HG03558 (cell line): ENCODE measurements at regions not wholly inside any gene's neighbourhood (a gene's known extent, or its start where the extent isn't known, plus 50 kb on each side); places are given as distances from the start of the nearest gene placed in this dataset.
"Not testable (repeated sequence)": the region's sequence is repeated elsewhere in the genome, so short reads cannot be mapped to it uniquely, and the experiment has no call there.

ENCODE experiments used
- ATAC-seq: cut with Tn5 transposase; IDR thresholded peaks from one replicate; pipeline ENCODE4 v1.9.1; 2021; ENCODE audit warnings: moderate number of reproducible peaks; ENCODE audit not compliant: unreplicated experiment; ENCODE audit errors: extremely low read depth

- no peak for ATAC-seq
Observed at GRCh38 chr3:187848401-187848800, 103.1 kb upstream of the BCL6 start.

DNA sequence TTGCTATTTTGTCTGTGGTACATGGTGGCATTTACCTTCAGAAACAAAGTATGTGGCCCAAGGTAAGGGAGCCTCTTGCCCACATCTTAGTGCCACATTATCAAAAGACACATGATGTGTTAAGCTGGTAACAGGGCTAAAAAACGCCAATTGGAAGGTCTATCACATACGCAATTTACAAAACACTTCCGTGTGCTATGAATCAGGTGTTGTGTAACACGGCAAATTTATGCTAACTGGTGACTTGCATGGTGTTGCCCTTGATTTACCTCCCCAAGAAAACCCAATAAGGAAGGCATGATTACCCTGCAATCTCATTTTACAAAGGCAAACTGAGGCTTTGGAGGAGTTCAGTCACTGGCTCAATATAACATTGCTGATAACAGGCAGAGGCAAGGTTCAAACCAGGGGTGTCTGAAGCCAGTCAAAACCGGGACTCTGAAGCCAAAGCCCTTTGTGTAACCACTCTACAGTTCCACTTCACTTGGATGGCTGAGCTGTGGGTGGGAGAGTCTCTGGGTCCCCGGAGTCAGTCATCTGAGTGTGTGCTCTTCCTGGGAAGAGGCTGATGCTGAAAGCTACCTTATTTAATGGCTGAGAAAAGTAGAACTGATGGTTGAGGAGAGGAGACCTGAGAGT is 103.9 kb upstream of the BCL6 start:
- ATAC-seq: no peak

GRCh38 chr3:187850258-187850921 is 105.1 kb upstream of the BCL6 start:
- ATAC-seq: no peak

GRCh38 chr3:187852842-187853730 is 107.8 kb upstream of the BCL6 start:
- no peak for ATAC-seq

- no peak for ATAC-seq
Observed at GRCh38 chr3:187855131-187855530, 109.9 kb upstream of the BCL6 start.

DNA sequence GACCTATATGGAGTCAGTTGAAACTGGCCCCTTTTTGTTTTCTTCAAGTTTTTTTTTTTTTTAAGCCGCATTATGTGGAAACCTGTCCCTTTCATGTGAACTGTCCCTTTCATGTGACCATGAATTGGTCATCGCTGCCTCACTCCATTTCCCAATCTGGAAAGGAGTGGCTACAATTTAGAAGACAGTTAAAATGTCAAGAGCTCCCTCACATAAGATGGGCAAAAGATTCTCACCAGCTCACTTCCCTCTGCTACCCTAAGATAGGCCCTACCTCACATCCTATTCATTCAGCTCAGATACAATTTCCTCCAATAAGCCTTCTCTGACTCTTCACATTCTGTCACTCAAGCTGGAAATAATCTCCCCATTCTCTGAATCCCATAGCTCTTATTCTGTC is 111.3 kb upstream of the BCL6 start:
- ATAC-seq: no peak

GRCh38 chr3:187858041-187858440 is 112.8 kb upstream of the BCL6 start:
- ATAC-seq: no peak

DNA sequence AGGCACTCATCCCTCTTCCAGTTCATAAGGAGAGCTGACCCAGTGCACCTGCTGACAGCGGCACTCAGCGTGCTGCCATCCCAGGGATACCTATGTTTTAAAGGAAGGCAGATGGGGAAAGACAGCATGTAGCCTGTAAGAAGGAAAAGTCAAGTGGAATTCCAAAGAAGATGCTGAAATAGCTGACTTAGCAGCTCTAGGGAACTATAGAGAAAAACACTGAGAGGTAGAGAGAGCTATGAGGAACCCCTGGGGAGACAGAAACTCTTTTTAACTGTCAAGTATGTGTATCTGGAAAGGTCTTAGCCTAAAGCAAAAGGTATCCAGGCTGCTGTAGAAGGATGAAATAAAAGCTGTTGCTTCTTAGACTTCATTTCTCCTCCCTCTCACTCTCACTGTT is 113.4 kb upstream of the BCL6 start:
- no peak for ATAC-seq

DNA sequence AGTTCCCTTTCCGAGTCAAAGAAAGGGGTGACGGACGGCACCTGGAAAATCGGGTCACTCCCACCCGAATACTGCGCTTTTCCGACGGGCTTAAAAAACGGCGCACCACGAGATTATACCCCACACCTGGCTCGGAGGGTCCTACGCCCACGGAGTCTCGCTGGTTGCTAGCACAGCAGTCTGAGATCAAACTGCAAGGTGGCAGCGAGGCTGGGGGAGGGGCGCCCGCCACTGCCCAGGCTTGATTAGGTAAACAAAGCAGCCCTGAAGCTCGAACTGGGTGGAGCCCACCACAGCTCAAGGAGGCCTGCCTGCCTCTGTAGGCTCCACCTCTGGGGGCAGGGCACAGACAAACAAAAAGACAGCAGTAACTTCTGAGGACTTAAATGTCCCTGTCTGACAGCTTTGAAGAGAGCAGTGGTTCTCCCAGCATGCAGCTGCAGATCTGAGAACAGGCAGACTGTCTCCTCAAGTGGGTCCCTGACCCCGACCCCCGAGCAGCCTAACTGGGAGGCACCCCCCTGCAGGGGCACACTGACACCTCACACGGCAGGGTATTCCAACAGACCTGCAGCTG is 117.5 kb upstream of the BCL6 start:
- not testable (repeated sequence) for ATAC-seq

- no peak for ATAC-seq
Observed at GRCh38 chr3:187870360-187871203, 125.3 kb upstream of the BCL6 start.

DNA sequence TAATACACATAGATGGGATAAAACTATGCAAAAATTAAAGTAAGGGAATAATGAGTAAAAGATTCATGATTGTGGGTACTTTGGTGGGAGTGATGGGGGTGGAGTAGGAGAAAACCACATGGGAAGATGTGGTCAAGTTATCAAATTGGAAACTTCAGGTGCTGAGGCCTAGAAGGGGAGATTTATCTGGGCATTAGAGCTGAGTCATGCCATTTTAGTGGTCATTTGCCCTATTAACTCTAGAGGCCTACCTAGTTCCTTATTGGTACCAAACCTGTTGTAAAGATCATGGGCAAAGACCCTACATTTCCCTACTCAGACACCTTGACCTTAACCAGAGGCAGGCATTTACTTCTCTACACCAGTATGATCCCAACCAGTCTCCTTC is 125.9 kb upstream of the BCL6 start:
- no peak for ATAC-seq

DNA sequence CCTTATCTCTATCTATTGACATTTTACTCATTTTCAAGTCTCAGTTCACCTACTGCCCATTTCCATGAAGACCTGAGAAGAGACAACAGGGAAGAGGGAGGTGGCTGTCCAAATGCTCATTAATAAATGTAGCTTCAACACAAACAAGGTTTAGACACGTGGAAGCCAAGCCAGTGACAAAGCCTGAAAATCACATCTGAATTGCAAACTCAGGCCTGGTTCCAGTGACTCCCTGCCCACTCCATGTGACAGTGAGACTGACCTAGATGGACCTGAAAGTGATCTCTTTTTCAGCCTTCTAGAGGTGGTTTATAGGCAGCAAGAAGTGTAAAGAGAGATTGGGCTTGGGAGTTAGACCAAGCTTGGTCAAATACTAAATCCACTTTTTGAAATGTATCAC is 126.6 kb upstream of the BCL6 start:
- ATAC-seq: no peak

DNA sequence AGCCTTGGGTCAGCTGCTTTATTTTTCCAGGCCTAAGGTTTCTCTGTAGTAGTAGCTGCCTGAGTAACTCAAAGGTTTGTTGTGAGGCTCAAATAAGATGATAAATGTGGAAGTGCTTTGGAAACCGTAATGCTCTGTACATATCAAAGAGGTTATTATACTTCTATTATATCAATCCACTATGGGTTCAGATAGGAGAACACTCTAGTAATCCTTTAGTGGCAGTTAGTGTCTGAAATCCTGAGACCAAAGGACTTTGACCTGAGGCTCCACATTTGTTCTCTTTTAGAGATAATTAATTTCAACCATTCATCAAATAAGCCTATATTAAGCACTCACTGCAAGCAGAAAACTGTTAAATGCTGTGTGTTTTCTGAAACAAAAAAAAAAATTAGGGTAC is 128.6 kb upstream of the BCL6 start:
- ATAC-seq: no peak

- ATAC-seq: no peak
Observed at GRCh38 chr3:187875863-187876262, 130.6 kb upstream of the BCL6 start.

DNA sequence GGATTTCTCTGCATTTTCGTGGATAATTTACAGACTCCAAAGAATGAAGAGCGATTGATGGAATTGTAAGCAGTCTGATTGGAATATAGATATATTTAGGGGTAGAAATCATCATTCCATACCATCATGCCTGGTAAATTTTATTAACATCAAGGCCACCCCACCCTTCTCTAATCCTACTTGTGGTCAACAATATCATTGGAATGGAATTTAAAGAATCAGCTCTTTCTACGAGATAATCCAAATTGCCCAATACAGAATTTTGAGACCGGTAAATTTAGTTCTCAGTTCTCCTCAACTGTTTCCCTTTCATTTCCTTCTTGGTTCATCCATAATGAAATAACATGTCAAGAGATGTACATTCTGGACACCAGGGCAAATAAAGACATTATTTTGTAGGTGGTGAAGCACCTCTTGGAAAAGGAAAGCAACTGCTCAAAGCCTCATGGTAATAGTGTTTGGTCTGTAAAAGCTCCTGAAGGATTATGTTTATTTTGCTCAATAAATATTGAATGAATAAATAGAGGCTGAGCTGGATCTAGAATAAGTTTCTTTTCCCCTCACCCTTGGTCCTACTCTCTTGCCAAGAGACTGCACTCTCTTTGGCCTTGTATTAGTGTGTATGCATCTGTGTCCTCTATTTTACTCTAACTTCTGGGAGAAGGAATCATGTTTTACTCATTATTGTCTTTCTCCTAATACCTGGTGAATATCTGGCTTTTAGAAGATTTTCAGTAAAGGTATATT is 133.7 kb upstream of the BCL6 start:
- no peak for ATAC-seq

GRCh38 chr3:187880441-187880840 is 135.2 kb upstream of the BCL6 start:
- ATAC-seq: no peak

GRCh38 chr3:187880851-187881250 is 135.6 kb upstream of the BCL6 start:
- no peak for ATAC-seq

DNA sequence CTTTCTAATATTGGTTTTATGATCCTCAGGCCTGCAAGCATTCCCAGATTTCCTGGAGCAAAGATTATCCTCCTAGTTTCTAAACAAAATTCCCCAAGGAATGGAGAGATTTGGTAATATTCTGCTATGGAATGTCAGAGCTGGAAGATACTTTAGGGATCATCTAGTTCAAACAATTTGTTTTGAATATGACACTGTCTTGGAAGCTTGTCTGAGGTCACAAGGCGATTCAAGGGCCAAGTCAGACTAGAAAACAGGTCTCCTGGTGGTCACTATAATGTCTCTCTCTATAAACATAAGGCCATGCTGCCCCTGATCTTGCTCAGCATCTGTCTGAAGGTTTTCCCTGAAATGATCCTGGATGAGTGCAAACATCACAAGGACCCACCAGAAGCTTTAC is 143.4 kb upstream of the BCL6 start:
- ATAC-seq: no peak

GRCh38 chr3:187889106-187889505 is 143.8 kb upstream of the BCL6 start:
- ATAC-seq: no peak
